GM12875 (cell line): ENCODE measurements at regions not wholly inside any gene's neighbourhood (a gene's known extent, or its start where the extent isn't known, plus 50 kb on each side); places are given as distances from the start of the nearest gene placed in this dataset.

Source experiments
- H3K4me3 ChIP-seq: one replicate; pipeline ENCODE4 v1.5.1; 2011; ENCODE audit warnings: low read depth, low read length, control low read depth
- TF ChIP-seq, protein P1 (sequence below): IDR thresholded peaks from 2 replicates; pipeline ENCODE4 v1.5.1; 2011; ENCODE audit warnings: low read depth, mild to moderate bottlenecking, control low read depth, inconsistent platforms, low read length, moderate library complexity, borderline replicate concordance; ENCODE audit not compliant: insufficient read depth

- TF ChIP-seq, protein P1, sequence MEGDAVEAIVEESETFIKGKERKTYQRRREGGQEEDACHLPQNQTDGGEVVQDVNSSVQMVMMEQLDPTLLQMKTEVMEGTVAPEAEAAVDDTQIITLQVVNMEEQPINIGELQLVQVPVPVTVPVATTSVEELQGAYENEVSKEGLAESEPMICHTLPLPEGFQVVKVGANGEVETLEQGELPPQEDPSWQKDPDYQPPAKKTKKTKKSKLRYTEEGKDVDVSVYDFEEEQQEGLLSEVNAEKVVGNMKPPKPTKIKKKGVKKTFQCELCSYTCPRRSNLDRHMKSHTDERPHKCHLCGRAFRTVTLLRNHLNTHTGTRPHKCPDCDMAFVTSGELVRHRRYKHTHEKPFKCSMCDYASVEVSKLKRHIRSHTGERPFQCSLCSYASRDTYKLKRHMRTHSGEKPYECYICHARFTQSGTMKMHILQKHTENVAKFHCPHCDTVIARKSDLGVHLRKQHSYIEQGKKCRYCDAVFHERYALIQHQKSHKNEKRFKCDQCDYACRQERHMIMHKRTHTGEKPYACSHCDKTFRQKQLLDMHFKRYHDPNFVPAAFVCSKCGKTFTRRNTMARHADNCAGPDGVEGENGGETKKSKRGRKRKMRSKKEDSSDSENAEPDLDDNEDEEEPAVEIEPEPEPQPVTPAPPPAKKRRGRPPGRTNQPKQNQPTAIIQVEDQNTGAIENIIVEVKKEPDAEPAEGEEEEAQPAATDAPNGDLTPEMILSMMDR: no peak
- no peak overlapping the region for H3K4me3 ChIP-seq
These were observed 1958.8 kb upstream of the CELF4 start for GRCh38 chr18:39524370-39524769.

GRCh38 chr18:39523281-39523680 is 1957.7 kb upstream of the CELF4 start:
- H3K4me3 ChIP-seq: no peak overlapping the region
- TF ChIP-seq, protein P1: no peak

GRCh38 chr18:39521164-39521563 is 1955.6 kb upstream of the CELF4 start:
- TF ChIP-seq, protein P1: no peak

DNA sequence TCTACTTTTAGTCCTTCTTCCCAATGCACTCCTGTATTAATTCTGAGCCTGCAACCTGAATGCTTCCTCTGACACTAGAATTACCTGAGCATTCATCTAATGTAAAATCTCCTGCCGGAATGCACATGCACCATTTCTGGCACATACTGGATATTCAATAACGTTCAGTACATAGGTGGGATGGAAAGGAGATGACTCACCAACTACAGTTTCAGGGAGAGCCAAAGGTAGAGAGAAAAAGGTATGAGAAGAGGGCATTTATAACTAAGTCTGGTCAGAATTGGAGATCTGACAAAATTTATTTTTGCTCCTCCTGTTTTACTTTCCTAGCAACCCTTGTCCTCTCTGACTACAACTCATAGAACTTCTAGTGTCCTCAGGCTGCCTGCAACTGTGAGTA is 1954.1 kb upstream of the CELF4 start:
- H3K4me3 ChIP-seq: no peak overlapping the region
- TF ChIP-seq, protein P1: no peak

More at GRCh38 chr18:39521164-39521563, 1955.6 kb upstream of the CELF4 start:
- H3K4me3 ChIP-seq: no peak overlapping the region

- H3K4me3 ChIP-seq: no peak overlapping the region
- TF ChIP-seq, protein P1: no peak
These were observed 1949.7 kb upstream of the CELF4 start for GRCh38 chr18:39515299-39515698.

GRCh38 chr18:39513186-39513585 is 1947.6 kb upstream of the CELF4 start:
- no peak overlapping the region for H3K4me3 ChIP-seq
- TF ChIP-seq, protein P1: no peak

- no peak overlapping the region for H3K4me3 ChIP-seq
- TF ChIP-seq, protein P1: no peak
These were observed 1941.2 kb upstream of the CELF4 start for GRCh38 chr18:39506581-39507330.
